ENCODE measurements at regions not wholly inside any gene's neighbourhood (a gene's known extent, or its start where the extent isn't known, plus 50 kb on each side); places are given as distances from the start of the nearest gene placed in this dataset.

- Mint-ChIP-seq H3K4me1 (ENCODE audit: low read depth, unreplicated experiment) (no peaks in the 10 kb centered on the region), H3K9me3 (ENCODE audit: low read depth, unreplicated experiment) (peaks cover 21% of the 10 kb centered on the region)
- no peak for DNase-seq
Measured at GRCh38 chr3:6540981-6541380, 319.9 kb upstream of the GRM7 start.

DNA sequence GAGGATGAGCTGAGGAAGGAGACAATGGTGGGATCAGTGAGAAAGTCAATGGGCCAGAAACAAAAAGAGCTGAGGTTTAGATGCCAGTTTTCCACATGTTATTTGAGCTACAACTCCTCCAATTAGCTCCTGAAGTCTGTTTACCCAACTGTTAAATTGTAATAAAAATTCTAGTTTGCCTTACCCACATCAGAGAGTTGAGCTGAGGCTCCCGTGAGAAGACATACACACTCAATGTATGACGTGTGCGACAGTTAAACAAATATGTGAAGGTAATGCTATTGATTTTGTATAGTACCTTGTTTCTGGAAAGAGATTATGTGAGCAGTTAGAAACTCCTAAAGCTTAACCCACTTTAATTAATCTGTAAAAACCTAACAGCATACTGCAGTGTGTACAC is 318.1 kb upstream of the GRM7 start:
- H3K36me3 Mint-ChIP-seq (ENCODE audit: insufficient read depth, unreplicated experiment) = no peaks in the 10 kb centered on the region
- CTCF ChIA-PET = no interaction called here
- H3K9me3 Mint-ChIP-seq (ENCODE audit: low read depth, unreplicated experiment) = peaks cover 22% of the 10 kb centered on the region
- H3K4me1 Mint-ChIP-seq (ENCODE audit: low read depth, unreplicated experiment) = no peaks in the 10 kb centered on the region
- BruUV-seq (replicated peaks) = no TSS peak
- no peak overlapping the region for H3K27ac Mint-ChIP-seq (ENCODE audit: unreplicated experiment)
- H3K4me3 Mint-ChIP-seq (ENCODE audit: low read depth, unreplicated experiment) = no peak overlapping the region
- intact Hi-C loops (cut with micrococcal nuclease; ENCODE audit: unreplicated experiment) = no loop called here
- no peaks in the 10 kb centered on the region for H3K27me3 Mint-ChIP-seq (ENCODE audit: unreplicated experiment)
- DNase-seq = no peak
- no peak for TF ChIP-seq CTCF (IDR thresholded peaks at IDR 0.05; ENCODE audit: unreplicated experiment)

More at GRCh38 chr3:6540981-6541380, 319.9 kb upstream of the GRM7 start:
- BruUV-seq (replicated peaks) = no TSS peak
- no peak for TF ChIP-seq CTCF (IDR thresholded peaks at IDR 0.05; ENCODE audit: unreplicated experiment)
- H3K27ac Mint-ChIP-seq (ENCODE audit: unreplicated experiment) = no peak overlapping the region
- H3K27me3 Mint-ChIP-seq (ENCODE audit: unreplicated experiment) = no peaks in the 10 kb centered on the region
- H3K4me3 Mint-ChIP-seq (ENCODE audit: low read depth, unreplicated experiment) = no peak overlapping the region
- intact Hi-C loops (cut with micrococcal nuclease; ENCODE audit: unreplicated experiment) = no loop called here
- no peaks in the 10 kb centered on the region for H3K36me3 Mint-ChIP-seq (ENCODE audit: insufficient read depth, unreplicated experiment)
- CTCF ChIA-PET = no interaction called here

DNA sequence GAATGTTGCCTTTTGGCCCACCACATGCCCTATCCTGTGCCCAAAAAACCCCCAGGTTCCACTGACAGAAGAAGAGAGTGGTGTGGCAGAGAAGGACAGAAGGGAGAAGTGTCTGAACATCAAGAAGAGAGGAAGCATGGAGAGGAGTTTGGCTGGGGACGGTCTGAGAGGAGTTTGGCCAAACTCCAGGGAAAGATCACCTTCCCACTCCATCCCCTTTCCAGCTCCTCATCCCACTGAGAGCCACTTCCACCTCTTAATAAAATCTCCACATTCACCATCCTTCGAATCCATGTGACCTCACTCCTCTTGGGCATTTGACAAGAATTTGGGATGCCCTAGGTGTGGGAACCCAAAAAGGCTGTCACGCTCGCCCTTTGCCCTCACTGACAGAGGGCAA is 311.6 kb upstream of the GRM7 start:
- intact Hi-C loops (cut with micrococcal nuclease; ENCODE audit: unreplicated experiment) = no loop called here
- CTCF ChIA-PET = no interaction called here
- no peaks in the 10 kb centered on the region for H3K4me1 Mint-ChIP-seq (ENCODE audit: low read depth, unreplicated experiment)
- no TSS peak for BruUV-seq (replicated peaks)
- H3K36me3 Mint-ChIP-seq (ENCODE audit: insufficient read depth, unreplicated experiment) = no peaks in the 10 kb centered on the region
- peaks cover 13% of the 10 kb centered on the region for H3K9me3 Mint-ChIP-seq (ENCODE audit: low read depth, unreplicated experiment)
- H3K27ac Mint-ChIP-seq (ENCODE audit: unreplicated experiment) = no peak overlapping the region
- DNase-seq = no peak
- H3K4me3 Mint-ChIP-seq (ENCODE audit: low read depth, unreplicated experiment) = no peak overlapping the region
- no peak for TF ChIP-seq CTCF (IDR thresholded peaks at IDR 0.05; ENCODE audit: unreplicated experiment)
- no peaks in the 10 kb centered on the region for H3K27me3 Mint-ChIP-seq (ENCODE audit: unreplicated experiment)

- no peak for DNase-seq
- TF ChIP-seq CTCF (IDR thresholded peaks at IDR 0.05; ENCODE audit: unreplicated experiment) = no peak
- Mint-ChIP-seq H3K36me3 (ENCODE audit: insufficient read depth, unreplicated experiment) (no peaks in the 10 kb centered on the region), H3K27me3 (ENCODE audit: unreplicated experiment) (no peaks in the 10 kb centered on the region), H3K27ac (ENCODE audit: unreplicated experiment) (no peak overlapping the region), H3K9me3 (ENCODE audit: low read depth, unreplicated experiment) (peaks cover 20% of the 10 kb centered on the region), H3K4me3 (ENCODE audit: low read depth, unreplicated experiment) (no peak overlapping the region), H3K4me1 (ENCODE audit: low read depth, unreplicated experiment) (no peaks in the 10 kb centered on the region)
- intact Hi-C loops (cut with micrococcal nuclease; ENCODE audit: unreplicated experiment) = no loop called here
- no TSS peak for BruUV-seq (replicated peaks)
- CTCF ChIA-PET = no interaction called here
Measured at GRCh38 chr3:6551165-6551564, 309.8 kb upstream of the GRM7 start.

DNA sequence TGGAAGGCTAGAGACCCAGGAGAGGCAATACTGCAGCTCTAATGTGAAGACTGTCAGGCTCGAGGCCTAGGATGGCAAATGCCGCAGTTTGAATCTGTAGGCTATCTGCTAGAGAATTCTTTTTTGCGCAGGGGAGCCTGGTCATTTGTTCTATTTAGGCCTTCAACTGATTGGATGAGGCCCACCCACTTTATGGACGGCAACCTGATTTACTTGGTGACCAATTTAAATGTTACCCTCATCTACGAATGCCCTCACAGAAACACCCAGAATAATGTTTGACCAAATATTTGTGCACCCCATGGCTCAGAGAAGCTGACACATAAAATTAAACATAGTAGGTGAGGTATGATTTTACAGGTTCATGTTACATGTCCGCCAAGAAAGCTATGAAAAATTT is 300.7 kb upstream of the GRM7 start:
- no peaks in the 10 kb centered on the region for H3K27me3 Mint-ChIP-seq (ENCODE audit: unreplicated experiment)
- TF ChIP-seq CTCF (IDR thresholded peaks at IDR 0.05; ENCODE audit: unreplicated experiment) = no peak
- no TSS peak for BruUV-seq (replicated peaks)
- no peak overlapping the region for H3K4me3 Mint-ChIP-seq (ENCODE audit: low read depth, unreplicated experiment)
- H3K4me1 Mint-ChIP-seq (ENCODE audit: low read depth, unreplicated experiment) = no peaks in the 10 kb centered on the region
- DNase-seq = no peak
- no peaks in the 10 kb centered on the region for H3K36me3 Mint-ChIP-seq (ENCODE audit: insufficient read depth, unreplicated experiment)
- intact Hi-C loops (cut with micrococcal nuclease; ENCODE audit: unreplicated experiment) = no loop called here
- peaks cover 16% of the 10 kb centered on the region for H3K9me3 Mint-ChIP-seq (ENCODE audit: low read depth, unreplicated experiment)
- CTCF ChIA-PET = no interaction called here
- H3K27ac Mint-ChIP-seq (ENCODE audit: unreplicated experiment) = no peak overlapping the region

Data from Calu3 (cell line).